Activated CD4-positive, alpha-beta memory T cell treated with anti-CD3 and anti-CD28 coated beads for 36 hours (primary cell): ENCODE measurements at regions not wholly inside any gene's neighbourhood (a gene's known extent, or its start where the extent isn't known, plus 50 kb on each side); places are given as distances from the start of the nearest gene placed in this dataset.

Experiments
- CTCF ChIA-PET: fragments of 350-600 bp; sonication (Branson Sonifier 250); formaldehyde crosslinking; loops from one replicate; lab custom pipeline; 2021; ENCODE audit warnings: antibody characterized with exemption, inconsistent platforms; lab: Charles Lee
- POLR2A ChIA-PET: fragments of 350-600 bp; sonication (Branson Sonifier 250); formaldehyde crosslinking; loops from one replicate; lab custom pipeline; 2021; ENCODE audit warnings: antibody characterized with exemption; lab: Charles Lee
- DNase-seq: peaks from one replicate; pipeline ENCODE4 v3.0.0-alpha.2; 2020
- H3K27ac Mint-ChIP-seq: one replicate; pipeline ENCODE4 v1.8.0; 2021; ENCODE audit warnings: mixed read lengths
- H3K27me3 Mint-ChIP-seq: one replicate; pipeline ENCODE4 v1.8.0; 2021; ENCODE audit warnings: mixed read lengths
- H3K36me3 Mint-ChIP-seq: one replicate; pipeline ENCODE4 v1.8.0; 2021; ENCODE audit warnings: mixed read lengths
- H3K4me1 Mint-ChIP-seq: one replicate; pipeline ENCODE4 v1.8.0; 2021; ENCODE audit warnings: low read depth, mixed read lengths
- H3K4me3 Mint-ChIP-seq: one replicate; pipeline ENCODE4 v1.8.0; 2021; ENCODE audit warnings: mild to moderate bottlenecking, mixed read lengths
- H3K9me3 Mint-ChIP-seq: one replicate; pipeline ENCODE4 v1.8.0; 2021; ENCODE audit warnings: mixed read lengths
- intact Hi-C: fragments of 100-400 bp; cut with micrococcal nuclease; formaldehyde crosslinking; loops from one replicate; pipeline ENCODE4 v1.15.1; 2023

DNA sequence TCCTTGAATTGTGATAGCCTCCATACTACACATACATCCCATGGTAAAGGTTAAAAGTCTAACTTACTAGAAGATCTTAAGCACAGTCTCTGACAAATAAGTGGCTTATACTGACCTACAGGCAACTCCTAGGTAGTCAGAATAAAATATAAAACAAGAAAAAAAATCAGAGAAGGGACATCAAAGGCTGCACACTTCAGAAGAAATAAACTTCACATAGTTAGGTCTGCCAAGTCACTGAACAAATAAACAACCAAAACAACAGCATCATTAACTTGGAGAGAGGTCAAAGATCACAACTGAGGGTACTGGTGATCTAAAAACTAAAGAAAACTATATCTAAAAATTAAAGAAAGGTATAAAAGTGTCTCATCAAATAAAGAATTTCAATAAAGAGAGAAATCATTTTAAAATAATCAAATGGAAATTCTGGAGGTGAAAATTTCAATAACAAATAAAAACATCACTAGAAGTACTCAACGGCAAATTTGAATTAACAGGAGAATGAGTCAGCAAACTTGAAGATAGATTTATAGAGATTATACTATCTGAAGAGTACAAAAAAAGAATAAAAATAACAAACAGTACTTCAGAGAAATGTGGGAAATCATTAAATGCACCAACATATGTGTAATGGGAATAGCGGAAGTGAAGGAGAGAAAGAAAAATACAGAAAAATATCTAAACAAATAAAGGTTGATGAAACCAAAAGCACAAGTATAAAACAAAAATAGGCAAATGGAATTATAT is 88.0 kb upstream of the UST start:
- Mint-ChIP-seq H3K27ac (no peak overlapping the region), H3K4me1 (no peaks in the 10 kb centered on the region), H3K36me3 (peaks cover 2% of the 10 kb centered on the region), H3K4me3 (no peak overlapping the region), H3K9me3 (peaks cover 7% of the 10 kb centered on the region), H3K27me3 (peaks cover 8% of the 10 kb centered on the region)
- intact Hi-C loops: no loop called here
- ChIA-PET POLR2A (no interaction called here), CTCF (interaction anchor here (0.6 kb wide), 1 partner anchor 20 kb away, joined by 3 read pairs; no protein-coding TSS in a partner anchor)
- DNase-seq: no peak

DNA sequence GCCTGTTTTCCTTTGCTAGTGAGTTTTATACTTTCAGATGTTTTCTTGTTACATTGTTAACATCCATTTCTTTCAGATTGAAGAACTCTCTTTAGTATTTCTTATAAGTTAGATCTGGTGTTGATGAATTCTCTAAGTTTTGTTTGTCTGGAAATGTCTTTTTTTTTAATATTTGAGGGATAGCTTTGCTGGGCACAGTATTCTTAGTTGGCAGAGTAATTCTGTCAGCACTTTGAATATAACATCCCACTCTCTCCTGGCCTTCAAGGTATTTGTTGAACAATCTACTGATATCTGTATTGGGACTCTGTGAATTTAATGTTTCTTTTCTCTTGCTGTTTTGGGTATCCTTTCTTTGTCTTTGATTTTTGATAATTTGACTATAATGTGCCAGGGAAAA is 79.4 kb upstream of the UST start:
- Mint-ChIP-seq H3K36me3 (peaks cover 14% of the 10 kb centered on the region), H3K27me3 (peaks cover 7% of the 10 kb centered on the region), H3K9me3 (peaks cover 59% of the 10 kb centered on the region), H3K27ac (no peak overlapping the region), H3K4me1 (no peaks in the 10 kb centered on the region), H3K4me3 (no peak overlapping the region)
- no peak for DNase-seq
- intact Hi-C loops: no loop called here
- POLR2A ChIA-PET: no interaction called here
- CTCF ChIA-PET: no interaction called here

DNA sequence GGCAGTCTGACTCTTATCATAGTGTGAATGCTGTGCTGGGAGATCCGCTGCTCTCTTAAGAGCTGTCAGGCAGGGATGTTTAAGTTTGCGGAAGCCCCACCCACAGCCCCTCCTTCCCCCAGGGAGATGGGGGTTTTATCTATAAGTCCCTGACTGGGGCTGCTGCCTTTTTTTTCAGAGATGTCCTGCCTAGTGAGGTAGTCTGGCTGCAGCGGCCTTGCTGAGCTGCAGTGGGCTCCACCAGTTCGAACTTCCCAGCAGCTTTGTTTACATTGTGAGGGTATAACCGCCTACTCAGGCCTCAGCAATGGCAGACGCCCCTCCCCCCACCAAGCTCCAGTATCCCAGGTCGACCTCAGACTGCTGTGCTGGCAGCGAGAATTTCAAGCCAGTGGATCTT is 75.7 kb upstream of the UST start:
- POLR2A ChIA-PET: no interaction called here
- intact Hi-C loops: no loop called here
- CTCF ChIA-PET: no interaction called here
- H3K9me3 Mint-ChIP-seq: peaks cover 66% of the 10 kb centered on the region
- no peak overlapping the region for H3K4me3 Mint-ChIP-seq
- DNase-seq: no peak
- H3K4me1 Mint-ChIP-seq: no peaks in the 10 kb centered on the region
- H3K27me3 Mint-ChIP-seq: peaks cover 4% of the 10 kb centered on the region
- no peak overlapping the region for H3K27ac Mint-ChIP-seq
- peaks cover 16% of the 10 kb centered on the region for H3K36me3 Mint-ChIP-seq

DNA sequence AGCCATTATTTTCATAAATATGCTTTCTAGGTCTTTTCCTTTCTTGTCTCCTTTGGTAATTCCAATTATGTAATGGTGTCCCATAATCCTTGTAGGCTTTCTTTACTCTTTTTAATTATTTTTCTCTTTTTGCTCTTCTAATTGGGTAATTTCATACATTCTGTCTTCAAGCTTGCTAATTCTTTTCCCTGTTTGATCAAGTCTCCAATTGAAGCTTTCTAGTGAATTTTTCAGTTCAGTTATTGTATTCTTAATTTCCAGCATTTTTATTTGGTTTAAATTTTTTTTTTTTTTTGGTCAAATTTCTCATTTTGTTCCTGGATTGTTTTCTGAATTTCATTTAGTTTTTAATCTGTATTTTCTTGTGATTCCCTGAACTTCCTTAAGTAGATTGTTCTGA is 74.9 kb upstream of the UST start:
- Mint-ChIP-seq H3K4me1 (no peaks in the 10 kb centered on the region), H3K9me3 (peaks cover 57% of the 10 kb centered on the region), H3K27ac (no peak overlapping the region), H3K27me3 (peaks cover 7% of the 10 kb centered on the region), H3K4me3 (no peak overlapping the region), H3K36me3 (peaks cover 9% of the 10 kb centered on the region)
- intact Hi-C loops: no loop called here
- CTCF ChIA-PET: interaction anchor here (0.6 kb wide), 1 partner anchor 495 kb away, joined by 3 read pairs; no protein-coding TSS in a partner anchor
- no peak for DNase-seq
- POLR2A ChIA-PET: interaction anchor here (0.6 kb wide), 1 partner anchor 355 kb away, joined by 3 read pairs; no protein-coding TSS in a partner anchor

DNA sequence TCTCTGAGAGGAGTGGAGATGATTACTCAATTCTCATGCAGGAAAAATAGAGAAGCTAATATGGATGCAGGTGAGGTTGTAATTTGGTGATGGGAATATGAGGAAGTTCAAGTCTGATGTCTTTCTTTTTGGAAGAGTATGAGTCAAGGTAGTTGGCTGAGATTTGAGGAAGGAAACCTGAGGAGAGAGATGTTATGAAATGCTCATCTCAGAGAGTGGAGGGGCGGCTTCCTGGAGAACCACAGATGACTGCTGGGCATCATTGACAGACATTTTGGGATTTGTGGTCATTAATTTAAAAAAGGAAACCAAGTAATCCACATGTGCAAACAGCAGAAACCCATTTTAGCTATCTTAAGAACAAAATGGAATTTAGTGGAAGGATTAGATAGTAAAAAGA is 72.5 kb upstream of the UST start:
- ChIA-PET CTCF (no interaction called here), POLR2A (no interaction called here)
- Mint-ChIP-seq H3K36me3 (peaks cover 5% of the 10 kb centered on the region), H3K27me3 (peaks cover 12% of the 10 kb centered on the region), H3K9me3 (peaks cover 35% of the 10 kb centered on the region), H3K27ac (no peak overlapping the region), H3K4me3 (no peak overlapping the region), H3K4me1 (no peaks in the 10 kb centered on the region)
- intact Hi-C loops: no loop called here
- no peak for DNase-seq

DNA sequence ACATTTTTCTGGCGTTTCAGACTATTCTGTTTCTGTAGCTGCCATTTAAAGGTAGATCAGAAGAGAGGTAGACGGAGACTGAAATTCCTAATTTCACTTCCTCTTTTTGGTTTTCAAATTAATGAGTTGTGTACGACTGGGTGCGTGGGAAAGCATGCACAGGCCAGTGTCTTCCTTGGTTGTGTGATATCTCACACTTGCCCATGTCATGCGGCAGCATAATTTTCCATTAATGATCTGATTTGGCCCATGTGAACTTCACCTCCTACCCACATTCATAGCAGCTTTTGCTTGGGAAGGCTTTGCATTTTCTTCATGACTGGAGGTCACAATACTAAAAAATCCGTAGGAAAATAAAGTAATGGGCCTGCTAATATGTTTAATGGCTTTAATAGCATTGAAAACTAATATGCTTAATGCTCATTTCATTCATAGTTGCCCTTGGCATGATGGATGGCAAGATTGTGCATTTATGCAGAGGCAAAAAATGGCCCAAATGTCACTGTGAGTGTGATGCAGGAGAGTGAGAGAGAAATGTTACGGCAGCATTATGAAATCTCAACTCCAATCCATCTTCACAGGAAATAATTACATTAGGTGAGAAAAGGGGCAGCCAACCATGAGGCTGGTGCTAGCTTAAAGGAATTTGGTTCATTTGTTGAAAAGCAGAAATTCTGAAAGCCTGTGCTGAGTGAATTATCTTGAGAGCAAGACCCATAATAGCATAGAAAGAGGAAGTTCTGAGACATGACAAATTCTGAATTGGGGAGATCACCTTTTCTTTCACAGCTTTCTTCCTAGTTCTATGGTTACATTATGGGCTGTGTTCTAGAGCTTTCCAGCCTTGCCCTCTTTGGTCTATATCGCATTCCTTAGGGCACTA is 69.0 kb upstream of the UST start:
- intact Hi-C loops: no loop called here
- POLR2A ChIA-PET: no interaction called here
- CTCF ChIA-PET: no interaction called here
- H3K27ac Mint-ChIP-seq: no peak overlapping the region
- no peak overlapping the region for H3K4me3 Mint-ChIP-seq
- no peaks in the 10 kb centered on the region for H3K4me1 Mint-ChIP-seq
- DNase-seq: no peak
- H3K9me3 Mint-ChIP-seq: peaks cover 8% of the 10 kb centered on the region
- H3K27me3 Mint-ChIP-seq: peaks cover 12% of the 10 kb centered on the region
- H3K36me3 Mint-ChIP-seq: no peaks in the 10 kb centered on the region

DNA sequence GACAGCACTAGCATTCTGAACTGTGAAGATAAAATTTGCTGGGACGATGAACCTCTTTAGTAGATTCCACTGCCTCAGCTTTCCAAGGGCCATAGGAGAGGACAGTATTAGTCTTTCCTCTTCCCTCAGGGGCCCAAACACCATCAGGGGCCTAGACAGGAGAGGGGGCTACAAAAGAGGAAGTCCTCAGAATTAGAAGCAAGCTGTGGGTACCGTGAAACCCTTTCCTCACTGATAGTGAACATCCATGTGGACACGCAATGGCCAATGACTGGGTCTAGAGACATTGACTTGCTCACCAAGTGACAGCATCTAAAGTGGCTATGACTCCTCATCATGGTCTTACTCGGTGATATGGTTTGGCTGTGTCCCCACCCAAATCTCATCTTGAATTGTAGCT is 68.1 kb upstream of the UST start:
- Mint-ChIP-seq H3K9me3 (no peaks in the 10 kb centered on the region), H3K4me1 (no peaks in the 10 kb centered on the region), H3K27ac (no peak overlapping the region), H3K36me3 (no peaks in the 10 kb centered on the region), H3K27me3 (peaks cover 12% of the 10 kb centered on the region), H3K4me3 (no peak overlapping the region)
- intact Hi-C loops: no loop called here
- CTCF ChIA-PET: no interaction called here
- no peak for DNase-seq
- POLR2A ChIA-PET: no interaction called here

DNA sequence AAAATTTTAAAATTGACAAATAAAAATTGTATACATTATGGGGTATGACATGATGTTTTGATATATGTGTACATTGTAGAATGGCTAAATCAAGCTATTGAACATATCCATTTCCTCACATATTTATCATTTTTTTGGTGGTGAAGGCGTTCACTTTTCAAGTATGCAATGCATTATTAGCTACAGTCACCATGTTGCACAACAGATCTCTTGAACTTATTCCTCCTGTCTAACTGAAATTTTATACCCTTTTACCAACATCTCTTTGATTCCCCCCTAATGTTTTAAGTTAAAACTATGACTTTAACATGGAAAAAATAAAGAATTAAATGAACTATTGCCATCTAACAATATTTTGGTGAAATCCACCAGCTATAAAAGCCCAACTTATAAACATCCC is 65.2 kb upstream of the UST start:
- H3K4me3 Mint-ChIP-seq: no peak overlapping the region
- CTCF ChIA-PET: interaction anchor here (1.1 kb wide), 1 partner anchor 31 kb away, joined by 4 read pairs; no protein-coding TSS in a partner anchor
- no peak overlapping the region for H3K27ac Mint-ChIP-seq
- no peak for DNase-seq
- intact Hi-C loops: no loop called here
- H3K27me3 Mint-ChIP-seq: peaks cover 6% of the 10 kb centered on the region
- H3K36me3 Mint-ChIP-seq: no peaks in the 10 kb centered on the region
- H3K9me3 Mint-ChIP-seq: no peaks in the 10 kb centered on the region
- POLR2A ChIA-PET: no interaction called here
- no peaks in the 10 kb centered on the region for H3K4me1 Mint-ChIP-seq

DNA sequence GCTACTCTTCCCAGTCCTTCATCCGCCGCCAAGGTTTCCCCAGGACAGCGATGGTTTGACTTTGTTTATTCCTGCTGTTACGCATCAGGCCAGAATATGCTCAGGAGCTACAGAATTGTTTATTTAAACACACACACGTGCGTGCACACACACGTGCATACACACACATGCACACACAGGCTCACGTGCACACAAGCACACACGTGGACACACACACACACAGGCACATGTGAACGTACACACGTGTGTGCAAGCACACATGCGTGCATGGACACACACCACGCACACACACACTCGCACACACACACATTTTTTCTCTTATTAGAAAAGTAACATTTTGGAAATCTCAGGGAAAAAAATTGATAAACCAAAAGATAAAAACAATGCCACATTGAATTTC is 64.6 kb upstream of the UST start:
- no peak for DNase-seq
- H3K27me3 Mint-ChIP-seq: peaks cover 5% of the 10 kb centered on the region
- H3K4me1 Mint-ChIP-seq: no peaks in the 10 kb centered on the region
- POLR2A ChIA-PET: no interaction called here
- intact Hi-C loops: no loop called here
- CTCF ChIA-PET: no interaction called here
- H3K36me3 Mint-ChIP-seq: no peaks in the 10 kb centered on the region
- H3K9me3 Mint-ChIP-seq: no peaks in the 10 kb centered on the region
- no peak overlapping the region for H3K27ac Mint-ChIP-seq
- H3K4me3 Mint-ChIP-seq: no peak overlapping the region

DNA sequence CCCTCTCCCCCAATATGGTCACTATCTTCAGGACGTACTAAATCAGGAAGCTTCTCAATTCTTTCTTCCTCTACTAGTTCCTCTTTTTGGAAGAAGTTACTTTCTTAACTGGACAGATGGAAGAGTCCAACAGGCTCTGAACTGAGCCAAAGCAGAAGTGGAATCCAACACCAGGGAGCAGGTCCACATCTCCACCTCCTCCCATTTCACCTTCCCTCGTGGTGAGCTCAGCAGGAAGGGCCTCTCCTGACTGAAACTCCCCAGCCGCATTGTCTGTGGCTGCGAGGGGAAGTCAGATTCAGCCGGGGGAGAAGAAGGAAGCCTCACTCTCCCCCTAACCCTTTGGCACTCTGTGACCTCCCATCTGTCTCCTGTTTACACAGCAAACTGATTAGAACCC is 63.8 kb upstream of the UST start:
- CTCF ChIA-PET: no interaction called here
- POLR2A ChIA-PET: no interaction called here
- no peak for DNase-seq
- intact Hi-C loops: no loop called here
- Mint-ChIP-seq H3K36me3 (no peaks in the 10 kb centered on the region), H3K4me3 (no peak overlapping the region), H3K27me3 (peaks cover 1% of the 10 kb centered on the region), H3K9me3 (no peaks in the 10 kb centered on the region), H3K27ac (no peak overlapping the region), H3K4me1 (no peaks in the 10 kb centered on the region)

DNA sequence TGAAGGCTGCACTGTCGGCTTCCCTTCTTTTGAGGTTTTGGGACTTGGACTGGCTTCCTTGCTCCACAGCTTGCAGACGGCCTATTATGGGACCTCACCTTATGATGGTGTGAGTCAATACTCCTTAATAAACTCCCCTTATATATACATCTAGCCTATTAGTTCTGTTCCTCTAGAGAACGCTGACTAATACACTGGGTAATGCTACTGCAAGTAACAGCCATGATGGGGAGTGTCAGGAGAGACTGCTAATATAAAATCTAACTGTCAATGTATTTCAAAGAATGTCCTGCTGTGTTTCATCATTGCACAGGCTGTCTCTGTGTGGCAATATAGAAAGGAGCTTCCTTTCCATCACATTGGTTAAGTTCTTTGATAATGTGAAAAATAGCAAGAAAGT is 57.7 kb upstream of the UST start:
- Mint-ChIP-seq H3K4me3 (no peak overlapping the region), H3K9me3 (no peaks in the 10 kb centered on the region), H3K27ac (no peak overlapping the region), H3K4me1 (no peaks in the 10 kb centered on the region), H3K27me3 (no peaks in the 10 kb centered on the region), H3K36me3 (no peaks in the 10 kb centered on the region)
- intact Hi-C loops: no loop called here
- POLR2A ChIA-PET: no interaction called here
- CTCF ChIA-PET: no interaction called here
- no peak for DNase-seq

DNA sequence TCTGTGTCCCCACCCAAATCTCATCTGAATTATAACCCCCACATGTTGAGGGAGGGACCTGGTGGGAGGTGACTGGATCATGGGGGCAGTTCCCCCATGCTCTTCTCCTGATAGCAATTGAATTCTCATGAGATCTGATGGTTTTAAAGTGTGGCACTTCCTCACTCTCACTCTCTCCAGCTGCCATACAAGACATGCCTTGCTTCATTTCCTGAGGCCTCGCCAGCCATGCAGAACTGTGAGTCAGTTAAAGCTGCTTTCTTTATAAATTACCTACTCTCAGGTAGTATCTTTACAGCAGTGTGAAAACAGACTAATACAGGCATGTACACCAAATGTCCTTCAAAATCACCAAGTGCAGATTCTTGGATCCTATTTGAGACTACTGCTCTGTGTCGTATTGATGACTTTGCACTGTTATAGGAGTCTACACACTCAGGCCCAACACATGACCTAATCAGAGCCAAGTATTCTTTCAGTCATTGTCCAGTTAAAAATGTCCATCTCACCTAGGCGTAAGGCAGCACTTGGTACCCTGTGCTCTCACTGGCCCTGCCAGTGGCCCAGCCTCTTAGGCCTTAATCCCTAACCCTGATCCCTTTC is 52.8 kb upstream of the UST start:
- H3K4me3 Mint-ChIP-seq: no peak overlapping the region
- ChIA-PET POLR2A (no interaction called here), CTCF (no interaction called here)
- no peak for DNase-seq
- H3K36me3 Mint-ChIP-seq: no peaks in the 10 kb centered on the region
- intact Hi-C loops: no loop called here
- peaks cover 2% of the 10 kb centered on the region for H3K27me3 Mint-ChIP-seq
- H3K27ac Mint-ChIP-seq: no peak overlapping the region
- H3K9me3 Mint-ChIP-seq: no peaks in the 10 kb centered on the region
- no peaks in the 10 kb centered on the region for H3K4me1 Mint-ChIP-seq
